T-helper 17 cell (primary cell): ENCODE measurements at regions not wholly inside any gene's neighbourhood (a gene's known extent, or its start where the extent isn't known, plus 50 kb on each side); places are given as distances from the start of the nearest gene placed in this dataset.

Source experiments
- ATAC-seq: fragments of 150-1000 bp; cut with Tn5 transposase; 2 replicates; pipeline ENCODE4 v1.10.0; 2021; ENCODE audit warnings: mild to moderate bottlenecking, moderate library complexity
- DNase-seq, 3 donors: peaks; one replicate each; pipeline versions ENCODE4 v3.0.0 to v3.0.0-alpha.2; 2020 to 2021
- H3K9me3 ChIP-seq: one replicate; pipeline ENCODE4 v1.7.0; 2013; ENCODE audit warnings: low read length, mild to moderate bottlenecking; ENCODE audit not compliant: control insufficient read depth, poor library complexity, severe bottlenecking
- H3K27ac Mint-ChIP-seq: one replicate; pipeline ENCODE4 v1.8.0; 2022; ENCODE audit warnings: mild to moderate bottlenecking, moderate library complexity, mixed read lengths
- H3K27me3 Mint-ChIP-seq: one replicate; pipeline ENCODE4 v1.8.0; 2022; ENCODE audit warnings: mixed read lengths
- H3K36me3 Mint-ChIP-seq: one replicate; pipeline ENCODE4 v1.8.0; 2022; ENCODE audit warnings: low read depth, mixed read lengths
- H3K4me1 Mint-ChIP-seq: one replicate; pipeline ENCODE4 v1.8.0; 2022; ENCODE audit warnings: mild to moderate bottlenecking, mixed read lengths
- H3K4me3 Mint-ChIP-seq: one replicate; pipeline ENCODE4 v1.8.0; 2022; ENCODE audit warnings: mild to moderate bottlenecking, moderate library complexity, mixed read lengths

GRCh38 chr7:28347475-28348318 is 64.6 kb upstream of the CREB5 start:
- ATAC-seq (no peak), DNase-seq (no peak)
- Mint-ChIP-seq H3K36me3 (no peaks in the 10 kb centered on the region), H3K27ac (no peak overlapping the region), H3K4me3 (no peak overlapping the region), H3K27me3 (peaks cover 26% of the 10 kb centered on the region), H3K4me1 (no peaks in the 10 kb centered on the region)
- H3K9me3 ChIP-seq, result no peaks in the 10 kb centered on the region

GRCh38 chr7:28348636-28349035 is 63.7 kb upstream of the CREB5 start:
- Mint-ChIP-seq H3K4me3 (no peak overlapping the region), H3K36me3 (no peaks in the 10 kb centered on the region), H3K27me3 (peaks cover 26% of the 10 kb centered on the region), H3K4me1 (no peaks in the 10 kb centered on the region), H3K27ac (no peak overlapping the region)
- DNase-seq, result no peak
- no peak for ATAC-seq
- no peaks in the 10 kb centered on the region for H3K9me3 ChIP-seq

GRCh38 chr7:28349637-28350036 is 62.7 kb upstream of the CREB5 start:
- ATAC-seq, result no peak

GRCh38 chr7:28350662-28351061 is 61.7 kb upstream of the CREB5 start:
- H3K36me3 Mint-ChIP-seq, result no peaks in the 10 kb centered on the region
- H3K27me3 Mint-ChIP-seq, result peaks cover 27% of the 10 kb centered on the region
- DNase-seq (no peak), ATAC-seq (no peak)
- H3K27ac Mint-ChIP-seq, result no peak overlapping the region
- H3K4me1 Mint-ChIP-seq, result no peaks in the 10 kb centered on the region
- H3K9me3 ChIP-seq, result no peaks in the 10 kb centered on the region
- H3K4me3 Mint-ChIP-seq, result no peak overlapping the region

More at GRCh38 chr7:28349637-28350036, 62.7 kb upstream of the CREB5 start:
- Mint-ChIP-seq H3K27me3 (peaks cover 30% of the 10 kb centered on the region), H3K4me1 (no peaks in the 10 kb centered on the region), H3K27ac (no peak overlapping the region), H3K4me3 (no peak overlapping the region), H3K36me3 (no peaks in the 10 kb centered on the region)
- no peaks in the 10 kb centered on the region for H3K9me3 ChIP-seq
- DNase-seq, result no peak

GRCh38 chr7:28351450-28351849 is 60.9 kb upstream of the CREB5 start:
- Mint-ChIP-seq H3K4me3 (no peak overlapping the region), H3K27me3 (peaks cover 32% of the 10 kb centered on the region), H3K27ac (no peak overlapping the region), H3K36me3 (no peaks in the 10 kb centered on the region), H3K4me1 (no peaks in the 10 kb centered on the region)
- no peaks in the 10 kb centered on the region for H3K9me3 ChIP-seq
- no peak for DNase-seq
- no peak for ATAC-seq

- peaks cover 33% of the 10 kb centered on the region for H3K27me3 Mint-ChIP-seq
- H3K36me3 Mint-ChIP-seq, result no peaks in the 10 kb centered on the region
- ATAC-seq (no peak), DNase-seq (no peak)
- no peak overlapping the region for H3K27ac Mint-ChIP-seq
- H3K4me3 Mint-ChIP-seq, result no peak overlapping the region
- no peaks in the 10 kb centered on the region for H3K9me3 ChIP-seq
- no peaks in the 10 kb centered on the region for H3K4me1 Mint-ChIP-seq
Measured at GRCh38 chr7:28354601-28355402, 57.5 kb upstream of the CREB5 start.

- H3K27ac Mint-ChIP-seq, result no peak overlapping the region
Measured at GRCh38 chr7:28355635-28356319, 56.5 kb upstream of the CREB5 start.

GRCh38 chr7:28356619-28357018 is 55.7 kb upstream of the CREB5 start:
- H3K27me3 Mint-ChIP-seq, result peaks cover 26% of the 10 kb centered on the region
- H3K4me1 Mint-ChIP-seq, result no peaks in the 10 kb centered on the region
- no peak overlapping the region for H3K27ac Mint-ChIP-seq
- DNase-seq (no peak), ATAC-seq (no peak)
- H3K9me3 ChIP-seq, result no peaks in the 10 kb centered on the region
- H3K36me3 Mint-ChIP-seq, result no peaks in the 10 kb centered on the region
- no peak overlapping the region for H3K4me3 Mint-ChIP-seq

More at GRCh38 chr7:28355635-28356319, 56.5 kb upstream of the CREB5 start:
- no peaks in the 10 kb centered on the region for H3K9me3 ChIP-seq
- Mint-ChIP-seq H3K4me3 (no peak overlapping the region), H3K4me1 (no peaks in the 10 kb centered on the region), H3K27me3 (peaks cover 26% of the 10 kb centered on the region), H3K36me3 (no peaks in the 10 kb centered on the region)
- ATAC-seq (no peak), DNase-seq (no peak)

GRCh38 chr7:28358423-28358868 is 53.9 kb upstream of the CREB5 start:
- DNase-seq, result no peak
- Mint-ChIP-seq H3K36me3 (no peaks in the 10 kb centered on the region), H3K27me3 (peaks cover 26% of the 10 kb centered on the region)

GRCh38 chr7:28360739-28361138 is 51.6 kb upstream of the CREB5 start:
- no peak for ATAC-seq
- H3K4me1 Mint-ChIP-seq, result no peaks in the 10 kb centered on the region
- H3K4me3 Mint-ChIP-seq, result no peak overlapping the region
- peaks cover 5% of the 10 kb centered on the region for H3K36me3 Mint-ChIP-seq
- H3K27ac Mint-ChIP-seq, result no peak overlapping the region
- H3K27me3 Mint-ChIP-seq, result peaks cover 19% of the 10 kb centered on the region
- H3K9me3 ChIP-seq, result no peaks in the 10 kb centered on the region
- no peak for DNase-seq

More at GRCh38 chr7:28358423-28358868, 53.9 kb upstream of the CREB5 start:
- H3K9me3 ChIP-seq, result no peaks in the 10 kb centered on the region
- Mint-ChIP-seq H3K4me1 (no peaks in the 10 kb centered on the region), H3K27ac (no peak overlapping the region), H3K4me3 (no peak overlapping the region)
- ATAC-seq, result no peak

- no peak overlapping the region for H3K4me3 Mint-ChIP-seq
- H3K27ac Mint-ChIP-seq, result no peak overlapping the region
Measured at GRCh38 chr7:28361551-28361950, 50.8 kb upstream of the CREB5 start.

GRCh38 chr7:28362182-28362581 is 50.1 kb upstream of the CREB5 start:
- Mint-ChIP-seq H3K4me1 (no peaks in the 10 kb centered on the region), H3K27ac (no peak overlapping the region)
- no peak for ATAC-seq

More at GRCh38 chr7:28361551-28361950, 50.8 kb upstream of the CREB5 start:
- Mint-ChIP-seq H3K4me1 (no peaks in the 10 kb centered on the region), H3K36me3 (peaks cover 5% of the 10 kb centered on the region), H3K27me3 (peaks cover 11% of the 10 kb centered on the region)
- DNase-seq (no peak), ATAC-seq (no peak)
- no peaks in the 10 kb centered on the region for H3K9me3 ChIP-seq

More at GRCh38 chr7:28362182-28362581, 50.1 kb upstream of the CREB5 start:
- no peaks in the 10 kb centered on the region for H3K9me3 ChIP-seq
- Mint-ChIP-seq H3K27me3 (peaks cover 5% of the 10 kb centered on the region), H3K36me3 (peaks cover 5% of the 10 kb centered on the region), H3K4me3 (no peak overlapping the region)
- DNase-seq, result no peak
